H1 (cell line): ENCODE measurements at regions not wholly inside any gene's neighbourhood (a gene's known extent, or its start where the extent isn't known, plus 50 kb on each side); places are given as distances from the start of the nearest gene placed in this dataset.

ENCODE experiments used
- CTCF ChIA-PET: fragments of 300-600 bp; sonication (Branson Sonifier 250); formaldehyde crosslinking; loops from one replicate; lab custom pipeline; 2021; ENCODE audit not compliant: partially characterized antibody; lab: Charles Lee
- POLR2A ChIA-PET: fragments of 300-600 bp; sonication (Branson Sonifier 250); formaldehyde crosslinking; loops from one replicate; lab custom pipeline; 2021; ENCODE audit warnings: inconsistent platforms; ENCODE audit not compliant: partially characterized antibody; lab: Charles Lee
- DNase-seq, 2 experiments: peaks; one replicate each; pipeline versions ENCODE4 v3.0.0 to v3.0.0-alpha.2; 2010 to 2022; ENCODE audit warnings: low spot score in 2 of 2, low read depth in 1 of 2, mixed read lengths in 1 of 2
- FAIRE-seq: peaks from 2 replicates; lab custom pipeline; 2011; peaks lifted over from hg19 to GRCh38; lab: Jason Lieb, UNC
- H2AFZ ChIP-seq: 2 replicates; pipeline ENCODE4 v1.8.1; 2012; ENCODE audit warnings: low read length, inconsistent platforms
- H2AK5ac ChIP-seq: 2 replicates; pipeline ENCODE4 v1.6.1; 2013; ENCODE audit warnings: low read depth, low read length
- H2BK120ac ChIP-seq: replicated peaks from 2 replicates; pipeline ENCODE3; 2013; ENCODE audit warnings: low read depth, low read length, inconsistent platforms
- H2BK12ac ChIP-seq: 2 replicates; pipeline ENCODE4 v1.6.1; 2013; ENCODE audit warnings: low read depth, low read length
- H2BK15ac ChIP-seq: 2 replicates; pipeline ENCODE4 v1.6.1; 2013; ENCODE audit warnings: low read length
- H2BK20ac ChIP-seq: 2 replicates; pipeline ENCODE4 v1.6.1; 2013; ENCODE audit warnings: low read length
- H2BK5ac ChIP-seq: 2 replicates; pipeline ENCODE4 v1.6.1; 2013; ENCODE audit warnings: low read depth, low read length
- H3K14ac ChIP-seq: 2 replicates; pipeline ENCODE4 v1.6.1; 2013; ENCODE audit warnings: inconsistent platforms; ENCODE audit not compliant: insufficient read length
- H3K18ac ChIP-seq: 2 replicates; pipeline ENCODE4 v1.6.1; 2013; ENCODE audit warnings: low read length; ENCODE audit errors: extremely low read depth
- H3K23ac ChIP-seq: 2 replicates; pipeline ENCODE4 v1.6.1; 2013; ENCODE audit warnings: inconsistent platforms; ENCODE audit not compliant: insufficient read length
- H3K23me2 ChIP-seq: 2 replicates; pipeline ENCODE4 v1.6.1; 2013; ENCODE audit warnings: low read depth, low read length
- H3K27ac ChIP-seq: 2 replicates; pipeline ENCODE4 v1.6.1; 2011; ENCODE audit warnings: low read depth, low read length, inconsistent platforms
- H3K27me3 ChIP-seq, 4 experiments: replicated peaks in 1 of 4; 1 replicate in 1 of 4; 2 replicates in 3 of 4; pipeline versions ENCODE4 v1.6.1 to v1.8.1; 2011 to 2013; ENCODE audit warnings: low read length in 3 of 4, mild to moderate bottlenecking in 3 of 4, inconsistent platforms in 2 of 4, mixed read lengths in 2 of 4, moderate library complexity in 1 of 4; ENCODE audit not compliant: control insufficient read depth in 3 of 4, insufficient read depth in 3 of 4; ENCODE audit errors: extremely low read depth in 1 of 4
- H3K36me3 ChIP-seq, 4 experiments: 2 replicates each; pipeline versions ENCODE4 v1.6.1 to v1.8.1; 2011 to 2013; ENCODE audit warnings: mild to moderate bottlenecking in 4 of 4, low read length in 3 of 4, moderate library complexity in 2 of 4, control low read depth in 1 of 4, inconsistent platforms in 1 of 4; ENCODE audit not compliant: insufficient read depth in 4 of 4, control insufficient read depth in 2 of 4
- H3K4ac ChIP-seq: replicated peaks from 2 replicates; pipeline ENCODE3; 2013; ENCODE audit warnings: low read length, low read depth, mixed read lengths, inconsistent platforms; ENCODE audit not compliant: insufficient read length
- H3K4me1 ChIP-seq, 4 experiments: replicated peaks in 1 of 4; 1 replicate in 1 of 4; 2 replicates in 3 of 4; pipeline versions ENCODE4 v1.6.1 to v1.8.1; 2011 to 2013; ENCODE audit warnings: low read length in 3 of 4, inconsistent platforms in 2 of 4, mixed read lengths in 1 of 4; ENCODE audit not compliant: insufficient read depth in 4 of 4, control insufficient read depth in 3 of 4
- H3K4me2 ChIP-seq, 2 experiments: 2 replicates each; pipeline versions ENCODE4 v1.6.1 to v1.8.1; 2011 to 2013; ENCODE audit warnings: low read depth in 2 of 2, low read length in 2 of 2, control low read depth in 1 of 2, inconsistent platforms in 1 of 2, mild to moderate bottlenecking in 1 of 2; ENCODE audit not compliant: insufficient read depth in 1 of 2
- H3K4me3 ChIP-seq, 4 experiments: fragments of 200-600, 300-600 bp in 1 of 4; sonication (generic), shearing (Covaris generic), sonication (Bioruptor Twin) in 1 of 4; 2 replicates each; pipeline versions ENCODE4 v1.5.1 to v1.8.1; 2011 to 2016; ENCODE audit warnings: low read length in 4 of 4, low read depth in 3 of 4, control low read depth in 2 of 4, inconsistent platforms in 2 of 4, mild to moderate bottlenecking in 2 of 4, mixed read lengths in 1 of 4, moderate library complexity in 1 of 4; ENCODE audit not compliant: insufficient read depth in 2 of 4; ENCODE audit errors: extremely low read depth in 1 of 4
- H3K56ac ChIP-seq: replicated peaks from 2 replicates; pipeline ENCODE3; 2013; ENCODE audit warnings: low read depth, mild to moderate bottlenecking, mixed read lengths, low read length, inconsistent platforms; ENCODE audit not compliant: insufficient read length
- H3K79me1 ChIP-seq: 2 replicates; pipeline ENCODE4 v1.6.1; 2013; ENCODE audit warnings: low read depth, low read length, control low read depth
- H3K79me2 ChIP-seq, 2 experiments: 2 replicates each; pipeline versions ENCODE4 v1.6.1 to v1.8.1; 2012 to 2013; ENCODE audit warnings: low read length in 2 of 2, mild to moderate bottlenecking in 2 of 2, inconsistent platforms in 1 of 2; ENCODE audit not compliant: insufficient read depth in 2 of 2, control insufficient read depth in 1 of 2
- H3K9ac ChIP-seq, 4 experiments: replicated peaks in 1 of 4; 1 replicate in 1 of 4; 2 replicates in 3 of 4; pipeline versions ENCODE4 v1.6.1 to v1.8.1; 2011 to 2013; ENCODE audit warnings: low read depth in 3 of 4, low read length in 3 of 4, control low read depth in 2 of 4, mild to moderate bottlenecking in 2 of 4, moderate library complexity in 2 of 4, inconsistent platforms in 1 of 4; ENCODE audit errors: extremely low read depth in 1 of 4
- H3K9me3 ChIP-seq, 2 experiments: 2 replicates each; pipeline versions ENCODE4 v1.6.1 to v1.8.1; 2012 to 2013; ENCODE audit warnings: mild to moderate bottlenecking in 2 of 2, moderate library complexity in 2 of 2, control low read depth in 1 of 2, inconsistent platforms in 1 of 2, low read depth in 1 of 2, low read length in 1 of 2, mixed read lengths in 1 of 2; ENCODE audit not compliant: insufficient read depth in 2 of 2
- H4K20me1 ChIP-seq, 2 experiments: replicated peaks in 1 of 2; 2 replicates each; pipeline versions ENCODE3 to v1.8.1; 2011 to 2013; ENCODE audit warnings: inconsistent platforms in 2 of 2, low read length in 2 of 2, mild to moderate bottlenecking in 1 of 2; ENCODE audit not compliant: insufficient read depth in 2 of 2, control insufficient read depth in 1 of 2
- H4K5ac ChIP-seq: 2 replicates; pipeline ENCODE4 v1.6.1; 2013; ENCODE audit warnings: low read length, low read depth, mixed read lengths, inconsistent platforms; ENCODE audit not compliant: insufficient read length
- H4K8ac ChIP-seq: 2 replicates; pipeline ENCODE4 v1.8.0; 2013; ENCODE audit warnings: mild to moderate bottlenecking, moderate library complexity, low read length, inconsistent platforms; ENCODE audit not compliant: insufficient read depth; ENCODE audit errors: extremely low read depth
- H4K91ac ChIP-seq: replicated peaks from 2 replicates; pipeline ENCODE3; 2013; ENCODE audit warnings: low read length, mixed read lengths, inconsistent platforms; ENCODE audit not compliant: insufficient read length
- CBX5 ChIP-seq: fragments of 300-800, 300-1000 bp; sonication (generic); IDR thresholded peaks from 2 replicates; pipeline ENCODE4 v1.7.1; 2016; ENCODE audit warnings: antibody characterized with exemption, low read length, low read depth
- CREB1 ChIP-seq: IDR thresholded peaks from 2 replicates; pipeline ENCODE4 v1.6.1; 2012; ENCODE audit warnings: inconsistent platforms
- KDM4A ChIP-seq: IDR thresholded peaks from one replicate; pipeline ENCODE4 v1.7.1; 2012; ENCODE audit warnings: low read depth, mild to moderate bottlenecking, moderate library complexity, low read length, inconsistent platforms; ENCODE audit not compliant: severe bottlenecking
- RAD21 ChIP-seq, 2 experiments: IDR thresholded peaks in 1 of 2; conservative IDR thresholded peaks in 1 of 2; 2 replicates each; pipeline ENCODE4 v1.6.1; 2011; ENCODE audit warnings: low read depth in 2 of 2, low read length in 2 of 2, improper control_type of control experiment in 1 of 2, inconsistent platforms in 1 of 2, mild to moderate bottlenecking in 1 of 2, moderate library complexity in 1 of 2
- TAF1 ChIP-seq: IDR thresholded peaks from 2 replicates; pipeline ENCODE4 v1.6.1; 2011; ENCODE audit warnings: mild to moderate bottlenecking, low read depth, low read length

- Histone ChIP-seq H3K4ac (no peak overlapping the region), H3K27me3 (no peaks in the 10 kb centered on the region; a peak in 1 of 7 replicates), H4K5ac (no peak overlapping the region), H2AFZ (no peak overlapping the region), H3K27ac (no peak overlapping the region), H4K91ac (no peak overlapping the region), H3K23me2 (no peaks in the 10 kb centered on the region), H2BK5ac (no peak overlapping the region), H2BK15ac (no peak overlapping the region), H2BK20ac (no peak overlapping the region), H4K8ac (no peak overlapping the region), H3K79me2 (no peaks in the 10 kb centered on the region), H2BK12ac (no peak overlapping the region), H3K9me3 (no peaks in the 10 kb centered on the region), H2BK120ac (no peak overlapping the region), H3K4me2 (no peak overlapping the region), H3K23ac (no peak overlapping the region), H2AK5ac (no peak overlapping the region), H3K56ac (no peak overlapping the region), H3K9ac (no peak overlapping the region), H3K36me3 (no peaks in the 10 kb centered on the region), H4K20me1 (no peaks in the 10 kb centered on the region), H3K18ac (no peak overlapping the region), H3K4me3 (no peak overlapping the region), H3K14ac (no peak overlapping the region), H3K4me1 (no peaks in the 10 kb centered on the region), H3K79me1 (no peaks in the 10 kb centered on the region)
- ChIA-PET CTCF (interaction anchor here (0.7 to 0.9 kb wide), 3 partner anchors 13 to 419 kb away, joined by 3 to 4 read pairs (median 3); no protein-coding TSS in a partner anchor), POLR2A (no interaction called here)
- FAIRE-seq: no peak
- DNase-seq: no peak
- TF ChIP-seq TAF1 (no peak), KDM4A (no peak), CBX5 (no peak), RAD21 (IDR thresholded peaks at IDR 0.05 in 1 of 2, conservative IDR thresholded peaks at IDR 0.05 in 1 of 2; ENCODE audit: low read depth in 2 of 2, low read length in 2 of 2) (no peak), CREB1 (no peak)
Observed at GRCh38 chr12:58459191-58459590, 461.1 kb downstream of the LRIG3 start.
